ENCODE measurements at regions not wholly inside any gene's neighbourhood (a gene's known extent, or its start where the extent isn't known, plus 50 kb on each side); places are given as distances from the start of the nearest gene placed in this dataset.

- DNase-seq (ENCODE audit: low read depth in 3 of 3): peak; percentile 16 to 24 (median 22)
Measured at GRCh38 chr14:32254952-32255679, 52.0 kb upstream of the RNU6-8 start.

GRCh38 chr14:32255789-32256188 is 52.7 kb upstream of the RNU6-8 start:
- no peak for DNase-seq (ENCODE audit: low read depth in 3 of 3)

- DNase-seq (ENCODE audit: low read depth in 3 of 3): no peak
Measured at GRCh38 chr14:32256576-32256975, 53.5 kb upstream of the RNU6-8 start.

GRCh38 chr14:32258336-32258993 is 55.4 kb upstream of the RNU6-8 start:
- no peak for DNase-seq (ENCODE audit: low read depth in 3 of 3)

GRCh38 chr14:32259368-32260013 is 56.4 kb upstream of the RNU6-8 start:
- no peak for DNase-seq (ENCODE audit: low read depth in 3 of 3)

GRCh38 chr14:32263939-32264567 is 61.0 kb upstream of the RNU6-8 start:
- no peak for DNase-seq (ENCODE audit: low read depth in 3 of 3)

- DNase-seq (ENCODE audit: low read depth in 3 of 3): no peak
Measured at GRCh38 chr14:32265584-32265983, 62.5 kb upstream of the RNU6-8 start.

- DNase-seq (ENCODE audit: low read depth in 3 of 3): no peak
Measured at GRCh38 chr14:32277998-32278397, 51.1 kb upstream of the AKAP6 start.
